GM19324 (cell line): ENCODE measurements at regions not wholly inside any gene's neighbourhood (a gene's known extent, or its start where the extent isn't known, plus 50 kb on each side); places are given as distances from the start of the nearest gene placed in this dataset.

Experiments used
- ATAC-seq: cut with Tn5 transposase; IDR thresholded peaks from one replicate; pipeline ENCODE4 v1.9.1; 2021; ENCODE audit warnings: mild to moderate bottlenecking, moderate library complexity; ENCODE audit not compliant: unreplicated experiment, low FRiP score

DNA sequence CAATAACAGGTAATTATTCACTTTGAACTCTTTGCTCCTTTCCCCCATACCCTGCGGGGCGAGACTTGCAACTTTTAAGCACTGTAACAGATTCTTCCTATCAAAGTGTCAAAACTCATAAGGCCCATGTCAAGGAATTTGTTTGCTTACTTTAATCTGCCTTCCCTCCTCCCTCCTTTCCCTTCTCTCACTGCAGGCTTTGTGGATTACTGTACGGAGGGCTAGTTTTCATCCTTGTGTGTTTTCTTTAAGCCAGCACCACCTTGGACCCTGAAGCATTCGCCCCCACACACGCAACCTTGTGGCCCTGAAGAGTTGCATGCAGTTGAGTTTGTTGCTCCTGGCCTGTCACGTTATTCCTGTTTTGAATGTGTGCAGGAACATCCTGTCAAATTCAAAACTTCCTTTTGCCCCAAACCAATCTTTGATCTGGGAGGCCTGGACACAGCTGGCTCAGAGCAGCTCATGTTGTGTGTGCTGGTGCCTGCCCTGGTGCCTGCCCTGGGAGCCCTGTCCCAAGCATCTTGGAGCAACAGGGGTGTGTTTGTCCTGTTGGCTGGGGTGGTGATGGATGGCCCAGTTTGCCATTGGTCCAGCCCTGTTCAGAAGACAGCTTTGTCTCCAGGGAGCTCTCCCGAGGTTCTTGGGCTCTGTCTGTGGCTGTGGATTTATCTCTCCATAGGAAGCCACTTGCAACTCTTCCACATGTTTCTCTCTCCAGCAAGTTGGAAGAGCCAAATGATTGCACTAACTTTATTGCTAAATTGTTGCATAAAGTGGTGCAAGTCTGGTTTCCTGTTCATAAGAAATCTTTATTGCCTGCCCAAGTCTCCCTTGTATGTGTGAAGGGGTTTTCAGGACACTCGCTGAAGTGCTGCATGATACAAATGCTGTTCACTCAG, 199.6 kb downstream of the VAPA start:
- ATAC-seq: no peak

DNA sequence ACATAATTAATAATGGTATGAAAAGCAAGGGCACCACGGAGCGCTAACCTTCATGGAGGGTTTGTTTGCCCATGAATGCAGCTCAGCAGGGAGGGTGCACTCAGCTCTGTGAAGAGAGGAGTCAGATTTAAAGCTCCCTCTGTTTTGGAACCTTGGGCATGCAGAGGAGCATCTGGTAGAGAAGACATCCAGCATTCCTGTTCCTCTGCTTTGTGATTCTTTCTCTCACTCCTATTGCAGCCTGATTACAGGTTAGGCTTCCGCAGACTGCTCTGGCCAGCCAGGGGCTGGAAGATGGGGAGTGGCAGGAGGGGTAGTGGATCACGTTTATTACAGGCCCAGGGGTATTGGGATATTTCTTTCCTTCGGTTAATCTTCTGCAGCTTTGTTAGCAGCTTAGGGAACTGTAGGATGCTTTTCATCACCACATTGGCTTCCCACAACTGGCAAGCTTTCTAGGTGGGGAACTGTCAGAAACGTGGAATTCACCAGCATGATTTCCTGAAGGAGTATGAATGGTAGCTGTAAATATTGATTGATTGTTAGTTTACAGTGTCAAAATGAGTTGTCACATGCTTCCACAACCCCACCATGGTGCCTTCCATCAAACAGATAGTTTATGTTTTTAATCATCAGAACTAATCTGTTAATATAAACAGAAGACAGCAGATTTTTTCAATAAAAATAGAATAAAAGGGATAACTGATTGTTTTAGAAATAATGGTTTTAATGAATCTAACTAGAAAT, 201.1 kb downstream of the VAPA start:
- no peak for ATAC-seq

GRCh38 chr18:10116574-10116973, 202.8 kb downstream of the VAPA start:
- ATAC-seq: no peak

DNA sequence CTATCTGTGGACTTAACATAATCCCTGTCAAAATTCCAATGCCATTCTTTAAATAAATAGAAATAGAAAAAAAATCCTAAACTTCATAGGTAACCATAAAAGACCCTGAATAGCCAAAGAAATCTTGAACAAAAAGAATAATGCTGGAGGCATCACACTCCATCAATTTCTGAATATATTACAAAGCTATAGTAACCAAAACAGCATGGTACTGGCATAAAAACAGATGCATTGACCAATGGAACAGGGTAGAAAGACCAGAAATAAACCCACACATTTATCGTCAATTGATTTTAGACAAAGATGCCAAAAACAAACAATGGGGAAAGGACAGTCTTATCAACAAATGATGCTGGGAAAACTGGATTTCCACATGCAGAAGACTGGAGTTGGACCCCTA, 205.7 kb downstream of the VAPA start:
- no peak for ATAC-seq

DNA sequence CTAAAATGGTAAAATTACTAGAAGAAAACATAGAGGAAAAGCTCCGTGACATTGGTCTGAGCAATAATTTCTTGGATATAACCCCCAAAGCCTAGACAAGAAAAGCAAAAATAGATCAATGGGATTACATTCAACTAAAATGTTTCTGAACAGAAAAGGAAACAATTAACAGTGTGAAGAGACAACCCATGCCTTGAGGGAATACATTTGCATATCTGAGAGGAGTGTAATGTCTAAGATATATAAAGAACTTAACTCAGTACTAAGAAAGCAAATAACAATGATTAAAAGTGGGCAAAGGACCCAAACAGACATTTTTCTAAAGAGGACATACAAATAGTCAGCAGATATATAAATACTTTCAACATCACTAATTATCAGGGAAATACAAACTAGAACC, 206.2 kb downstream of the VAPA start:
- ATAC-seq: no peak

DNA sequence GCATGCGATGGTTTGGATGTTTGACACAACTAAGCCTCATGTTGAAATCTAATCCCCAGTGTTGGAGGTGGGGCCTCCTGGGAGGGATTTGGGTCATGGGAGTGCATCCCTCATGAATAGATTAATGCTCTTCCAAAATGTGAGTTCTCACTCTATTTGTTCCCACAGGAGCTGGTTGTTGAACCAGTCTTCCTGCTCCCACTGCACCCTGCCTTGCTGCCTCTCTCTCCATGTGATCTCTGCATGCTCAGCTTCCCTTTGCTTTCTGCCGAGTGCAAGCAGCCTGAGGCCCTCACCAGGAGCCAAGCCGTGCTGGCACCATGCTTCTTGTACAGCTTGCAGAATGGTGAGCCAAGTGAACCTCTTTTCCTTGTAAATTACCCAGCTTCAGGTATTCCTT, 206.8 kb downstream of the VAPA start:
- no peak for ATAC-seq

DNA sequence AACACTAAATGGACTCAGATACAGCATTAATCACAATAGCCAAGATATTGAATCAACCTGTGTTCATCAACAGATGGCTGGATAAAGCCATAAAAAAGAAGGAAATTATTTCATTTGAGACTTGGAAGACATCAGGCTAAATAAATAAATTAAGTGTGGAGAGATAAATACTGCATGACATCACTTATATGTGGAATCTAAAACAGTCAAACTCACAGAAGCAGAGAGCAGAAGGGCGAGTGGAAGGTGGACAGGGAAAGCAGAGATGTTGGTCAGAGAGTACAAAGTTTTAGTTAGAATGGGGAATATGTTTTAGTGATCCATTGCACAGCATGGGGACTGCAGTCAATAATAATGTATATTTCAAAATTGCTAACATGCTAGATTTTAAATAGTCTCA, 207.2 kb downstream of the VAPA start:
- ATAC-seq: no peak

DNA sequence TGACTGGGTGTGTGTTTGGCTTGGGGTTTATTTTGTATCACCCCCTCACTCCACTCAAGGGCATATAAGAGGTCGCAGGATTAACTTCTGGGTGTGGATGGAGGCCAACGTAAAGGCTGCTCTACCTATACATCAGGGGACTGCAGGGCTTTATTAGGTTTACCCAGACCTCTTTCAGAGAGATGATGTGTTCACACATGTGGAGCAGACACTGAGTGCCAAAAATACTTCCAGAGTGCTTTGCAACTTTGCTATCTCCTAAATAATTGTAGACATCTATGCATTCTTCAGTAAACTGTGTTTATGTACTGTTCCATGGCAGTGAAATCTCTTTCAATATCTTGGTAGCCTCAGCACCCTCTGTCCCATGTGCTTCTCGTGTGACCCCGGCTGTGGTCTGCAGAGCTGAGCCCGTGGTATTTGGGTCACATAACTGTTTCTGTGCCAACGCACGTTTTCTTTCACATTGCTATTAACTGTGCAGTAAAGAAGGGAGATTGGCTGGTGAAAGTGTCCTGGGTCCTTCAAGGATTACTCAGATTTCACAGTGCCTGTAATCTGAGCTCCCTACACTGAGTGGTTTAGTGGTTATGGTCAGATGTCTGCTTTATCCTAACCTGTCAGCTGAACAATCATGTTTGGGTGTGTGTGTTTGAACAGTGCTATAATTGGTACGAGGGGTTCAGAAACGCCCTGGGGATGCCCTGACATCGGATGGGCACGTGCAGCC, 208.1 kb downstream of the VAPA start:
- ATAC-seq: no peak

DNA sequence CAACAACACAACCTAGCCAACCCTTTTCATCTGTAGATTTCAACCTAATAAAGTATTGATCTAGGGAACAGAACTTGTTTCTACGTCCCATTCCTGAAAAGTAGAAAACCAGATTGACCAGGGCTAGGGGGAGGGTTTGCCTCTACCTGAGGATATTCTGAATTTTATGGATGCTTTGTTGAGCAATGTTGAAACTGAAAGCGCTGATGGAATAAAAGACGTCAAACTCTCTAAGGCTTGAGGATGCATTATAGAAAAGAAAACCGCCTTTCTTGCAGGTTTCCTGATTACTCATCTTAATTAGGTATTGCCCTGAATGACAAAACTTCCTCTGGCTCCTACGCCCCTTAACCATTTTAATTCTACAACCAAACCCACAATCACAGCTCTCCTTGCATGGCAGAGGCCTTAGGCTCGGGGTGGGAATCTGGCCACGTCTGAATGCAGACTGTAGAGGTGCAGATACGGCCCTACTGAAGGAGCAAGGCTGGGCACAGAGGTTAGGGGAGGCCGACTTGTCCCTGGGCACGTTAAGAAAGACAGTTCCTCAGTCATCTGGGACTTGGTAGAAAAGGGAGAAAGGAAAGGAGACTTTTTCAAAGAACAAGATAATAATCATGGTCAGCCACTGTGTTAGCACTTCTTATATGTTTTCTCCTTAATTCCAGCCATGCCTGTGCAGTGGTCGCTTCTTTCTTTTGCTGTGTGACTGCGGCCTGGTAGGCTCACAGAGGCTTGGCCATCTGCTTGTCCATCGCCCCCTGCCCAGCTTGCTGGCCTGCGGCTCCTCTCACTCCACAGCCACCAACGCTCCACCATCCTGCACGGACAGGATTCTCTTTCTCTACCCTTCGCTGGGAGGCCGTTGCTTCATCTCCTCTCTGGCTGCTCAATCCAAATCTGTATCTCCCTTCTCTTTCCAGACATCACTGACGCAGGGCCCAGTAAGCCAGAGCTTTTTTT, 209.5 kb downstream of the VAPA start:
- no peak for ATAC-seq

GRCh38 chr18:10124071-10124470, 210.3 kb downstream of the VAPA start:
- ATAC-seq: no peak

- ATAC-seq: no peak
These were observed 210.7 kb downstream of the VAPA start for GRCh38 chr18:10124557-10124956.

DNA sequence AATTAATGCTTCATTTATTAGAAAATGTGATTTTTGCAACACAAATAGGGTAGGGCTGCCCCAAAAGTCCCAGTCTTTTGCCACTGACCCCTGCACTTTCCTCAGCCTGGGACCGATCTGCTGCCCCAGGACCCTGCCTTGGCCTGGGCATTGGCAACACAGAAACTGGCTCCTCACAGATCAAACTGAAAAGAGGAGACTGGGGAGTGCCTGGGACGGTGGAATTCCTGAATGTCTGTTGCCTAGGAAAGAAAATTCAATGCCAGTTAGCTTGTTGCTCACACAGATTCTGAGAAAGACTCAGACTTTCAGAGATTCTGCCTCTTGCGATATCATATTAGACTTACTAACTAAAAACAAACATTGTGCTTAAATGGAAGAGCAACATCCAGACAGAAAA, 211.2 kb downstream of the VAPA start:
- ATAC-seq: no peak

DNA sequence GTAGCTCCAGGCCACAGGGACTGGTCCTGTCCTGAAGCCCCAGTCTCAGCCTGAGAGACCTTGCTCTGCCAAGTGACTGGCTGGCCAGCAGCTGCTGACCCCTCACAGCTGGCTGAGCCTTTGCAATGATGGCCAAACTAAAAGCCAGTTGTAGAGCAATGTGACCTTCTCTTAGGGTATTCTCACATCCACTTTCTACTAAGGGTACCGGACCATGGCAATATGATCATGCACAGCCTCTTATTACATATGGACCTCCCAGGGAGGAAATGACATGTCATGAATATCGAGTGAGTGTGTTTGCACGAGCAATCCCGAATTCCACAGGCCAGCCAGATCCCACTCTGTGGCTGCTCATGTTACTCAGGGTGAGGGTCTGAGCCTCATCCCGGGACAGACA, 213.9 kb downstream of the VAPA start:
- no peak for ATAC-seq

GRCh38 chr18:10128921-10129501, 215.2 kb downstream of the VAPA start:
- no peak for ATAC-seq

- ATAC-seq: no peak
These were observed 216.8 kb downstream of the VAPA start for GRCh38 chr18:10130606-10131005.

- ATAC-seq: no peak
These were observed 217.3 kb downstream of the VAPA start for GRCh38 chr18:10131081-10131459.

- ATAC-seq: no peak
These were observed 217.9 kb downstream of the VAPA start for GRCh38 chr18:10131460-10132395.

- no peak for ATAC-seq
These were observed 219.7 kb downstream of the VAPA start for GRCh38 chr18:10133516-10133915.

- ATAC-seq: no peak
These were observed 220.4 kb downstream of the VAPA start for GRCh38 chr18:10134204-10134603.
